ENCODE measurements at regions not wholly inside any gene's neighbourhood (a gene's known extent, or its start where the extent isn't known, plus 50 kb on each side); places are given as distances from the start of the nearest gene placed in this dataset.
A peak's percentile ranks its signal among the peaks of the same experiment; 100 is the strongest.
"Not testable (repeated sequence)": the region's sequence is repeated elsewhere in the genome, so short reads cannot be mapped to it uniquely, and the experiment has no call there.

GRCh38 chr3:104176706-104177105, 1190.0 kb upstream of the ALCAM start:
- WGBS, 2 experiments (ENCODE audit: insufficient coverage in 2 of 2): no CpG with 5 or more reads among the region's 1 CpG
- Histone ChIP-seq H3K36me3 (ENCODE audit: control insufficient read depth, insufficient read depth, low read length) (no peaks in the 10 kb centered on the region), H3K9me3 (ENCODE audit: control insufficient read depth, low read length) (no peaks in the 10 kb centered on the region), H3K4me3 (ENCODE audit: extremely low read depth, insufficient read depth, low read length, poor library complexity, severe bottlenecking) (no peak overlapping the region), H3K27ac (ENCODE audit: low read depth, low read length, severe bottlenecking) (no peak overlapping the region), H3K4me1 (ENCODE audit: control insufficient read depth, insufficient read depth, low read length, poor library complexity, severe bottlenecking) (no peaks in the 10 kb centered on the region)

- Histone ChIP-seq H3K36me3 (ENCODE audit: control insufficient read depth, insufficient read depth, low read length) (no peaks in the 10 kb centered on the region), H3K4me1 (ENCODE audit: control insufficient read depth, insufficient read depth, low read length, poor library complexity, severe bottlenecking) (no peaks in the 10 kb centered on the region), H3K4me3 (ENCODE audit: extremely low read depth, insufficient read depth, low read length, poor library complexity, severe bottlenecking) (no peak overlapping the region), H3K27ac (ENCODE audit: low read depth, low read length, severe bottlenecking) (no peak overlapping the region), H3K9me3 (ENCODE audit: control insufficient read depth, low read length) (no peaks in the 10 kb centered on the region)
- WGBS, 2 experiments (ENCODE audit: insufficient coverage in 2 of 2): 71 to 100% methylated on average over 1 of the region's 3 CpGs
Observed at GRCh38 chr3:104178680-104179079, 1188.0 kb upstream of the ALCAM start.

- Histone ChIP-seq H3K9me3 (ENCODE audit: control insufficient read depth, low read length) (no peaks in the 10 kb centered on the region), H3K4me3 (ENCODE audit: extremely low read depth, insufficient read depth, low read length, poor library complexity, severe bottlenecking) (no peak overlapping the region), H3K27ac (ENCODE audit: low read depth, low read length, severe bottlenecking) (no peak overlapping the region), H3K4me1 (ENCODE audit: control insufficient read depth, insufficient read depth, low read length, poor library complexity, severe bottlenecking) (no peaks in the 10 kb centered on the region), H3K36me3 (ENCODE audit: control insufficient read depth, insufficient read depth, low read length) (no peaks in the 10 kb centered on the region)
- no CpG with 5 or more reads among the region's 1 CpG for WGBS, 2 experiments (ENCODE audit: insufficient coverage in 2 of 2)
Observed at GRCh38 chr3:104180906-104181305, 1185.8 kb upstream of the ALCAM start.

GRCh38 chr3:104190681-104191080, 1176.0 kb upstream of the ALCAM start:
- peaks cover 4% of the 10 kb centered on the region for H3K4me1 ChIP-seq (ENCODE audit: control insufficient read depth, insufficient read depth, low read length, poor library complexity, severe bottlenecking)
- H3K4me3 ChIP-seq (ENCODE audit: extremely low read depth, insufficient read depth, low read length, poor library complexity, severe bottlenecking): no peak overlapping the region
- H3K36me3 ChIP-seq (ENCODE audit: control insufficient read depth, insufficient read depth, low read length): no peaks in the 10 kb centered on the region
- H3K27ac ChIP-seq (ENCODE audit: low read depth, low read length, severe bottlenecking): peak overlapping the region; percentile 76
- no peaks in the 10 kb centered on the region for H3K9me3 ChIP-seq (ENCODE audit: control insufficient read depth, low read length)

- Histone ChIP-seq H3K9me3 (ENCODE audit: control insufficient read depth, low read length) (no peaks in the 10 kb centered on the region), H3K36me3 (ENCODE audit: control insufficient read depth, insufficient read depth, low read length) (no peaks in the 10 kb centered on the region), H3K4me1 (ENCODE audit: control insufficient read depth, insufficient read depth, low read length, poor library complexity, severe bottlenecking) (no peaks in the 10 kb centered on the region), H3K4me3 (ENCODE audit: extremely low read depth, insufficient read depth, low read length, poor library complexity, severe bottlenecking) (no peak overlapping the region), H3K27ac (ENCODE audit: low read depth, low read length, severe bottlenecking) (no peak overlapping the region)
- 60% methylated on average over 1 of the region's 2 CpGs; no CpG with 5 or more reads in 1 of the 2 experiments for WGBS, 2 experiments (ENCODE audit: insufficient coverage in 2 of 2)
Observed at GRCh38 chr3:104198131-104198530, 1168.6 kb upstream of the ALCAM start.

GRCh38 chr3:104206925-104207324, 1159.8 kb upstream of the ALCAM start:
- no peaks in the 10 kb centered on the region for H3K36me3 ChIP-seq (ENCODE audit: control insufficient read depth, insufficient read depth, low read length)
- H3K9me3 ChIP-seq (ENCODE audit: control insufficient read depth, low read length): no peaks in the 10 kb centered on the region
- WGBS, 2 experiments (ENCODE audit: insufficient coverage in 2 of 2): 80% methylated on average over 2 of the region's 2 CpGs; no CpG with 5 or more reads in 1 of the 2 experiments
- H3K4me1 ChIP-seq (ENCODE audit: control insufficient read depth, insufficient read depth, low read length, poor library complexity, severe bottlenecking): no peaks in the 10 kb centered on the region
- no peak overlapping the region for H3K4me3 ChIP-seq (ENCODE audit: extremely low read depth, insufficient read depth, low read length, poor library complexity, severe bottlenecking)
- no peak overlapping the region for H3K27ac ChIP-seq (ENCODE audit: low read depth, low read length, severe bottlenecking)

DNA sequence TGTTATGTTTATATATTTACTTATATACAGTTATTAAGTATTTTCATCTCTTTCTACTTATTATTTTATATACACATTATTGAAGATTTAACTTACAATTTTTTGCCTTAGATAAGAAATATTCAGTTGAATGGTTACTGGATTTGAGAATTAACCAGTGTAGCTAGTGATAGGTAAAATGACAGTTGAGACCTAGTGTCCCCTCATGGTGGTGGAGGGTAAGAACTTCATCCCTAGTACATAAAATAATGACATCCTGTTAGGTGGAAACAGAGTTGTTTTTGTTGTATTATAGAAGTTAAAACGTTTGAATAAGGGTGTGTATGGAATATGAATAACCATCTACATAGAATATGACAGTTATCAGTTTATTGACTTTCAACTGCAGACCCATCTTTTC, 1152.4 kb upstream of the ALCAM start:
- H3K4me1 ChIP-seq (ENCODE audit: control insufficient read depth, insufficient read depth, low read length, poor library complexity, severe bottlenecking): no peaks in the 10 kb centered on the region
- no peaks in the 10 kb centered on the region for H3K36me3 ChIP-seq (ENCODE audit: control insufficient read depth, insufficient read depth, low read length)
- H3K9me3 ChIP-seq (ENCODE audit: control insufficient read depth, low read length): no peaks in the 10 kb centered on the region
- H3K4me3 ChIP-seq (ENCODE audit: extremely low read depth, insufficient read depth, low read length, poor library complexity, severe bottlenecking): no peak overlapping the region
- no peak overlapping the region for H3K27ac ChIP-seq (ENCODE audit: low read depth, low read length, severe bottlenecking)
- no CpG with 5 or more reads among the region's 1 CpG for WGBS, 2 experiments (ENCODE audit: insufficient coverage in 2 of 2)

DNA sequence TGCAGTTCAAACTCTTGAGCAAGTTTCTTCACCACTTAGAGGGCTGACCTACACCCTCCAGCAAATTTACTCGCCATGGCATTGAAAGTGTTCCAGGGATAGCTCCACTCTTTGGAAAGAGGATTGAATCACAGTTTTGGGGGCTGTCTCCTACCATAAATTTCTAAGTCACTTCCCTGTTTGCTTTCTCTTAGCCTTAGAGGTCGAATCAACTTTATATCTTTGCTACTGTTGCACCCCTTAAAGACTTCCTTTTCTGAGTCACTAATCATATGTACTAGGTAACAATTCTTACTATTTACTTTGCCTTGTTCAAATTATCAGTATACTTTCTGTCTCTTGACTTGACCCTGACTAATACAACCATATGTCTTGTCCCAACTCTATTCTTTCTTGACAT, 1151.8 kb upstream of the ALCAM start:
- Histone ChIP-seq H3K9me3 (ENCODE audit: control insufficient read depth, low read length) (no peaks in the 10 kb centered on the region), H3K36me3 (ENCODE audit: control insufficient read depth, insufficient read depth, low read length) (no peaks in the 10 kb centered on the region), H3K4me1 (ENCODE audit: control insufficient read depth, insufficient read depth, low read length, poor library complexity, severe bottlenecking) (no peaks in the 10 kb centered on the region), H3K4me3 (ENCODE audit: extremely low read depth, insufficient read depth, low read length, poor library complexity, severe bottlenecking) (no peak overlapping the region), H3K27ac (ENCODE audit: low read depth, low read length, severe bottlenecking) (no peak overlapping the region)
- WGBS, 2 experiments (ENCODE audit: insufficient coverage in 2 of 2): 94 to 100% methylated on average over 2 of the region's 2 CpGs

GRCh38 chr3:104219046-104219445, 1147.7 kb upstream of the ALCAM start:
- H3K27ac ChIP-seq (ENCODE audit: low read depth, low read length, severe bottlenecking); H3K4me1 ChIP-seq (ENCODE audit: control insufficient read depth, insufficient read depth, low read length, poor library complexity, severe bottlenecking): not testable (repeated sequence)
- WGBS, 2 experiments (ENCODE audit: insufficient coverage in 2 of 2): no CpG with 5 or more reads among the region's 2 CpGs

GRCh38 chr3:104234442-104235194, 1132.1 kb upstream of the ALCAM start:
- Histone ChIP-seq H3K4me3 (ENCODE audit: extremely low read depth, insufficient read depth, low read length, poor library complexity, severe bottlenecking) (no peak overlapping the region), H3K9me3 (ENCODE audit: control insufficient read depth, low read length) (no peaks in the 10 kb centered on the region), H3K27ac (ENCODE audit: low read depth, low read length, severe bottlenecking) (no peak overlapping the region), H3K36me3 (ENCODE audit: control insufficient read depth, insufficient read depth, low read length) (no peaks in the 10 kb centered on the region), H3K4me1 (ENCODE audit: control insufficient read depth, insufficient read depth, low read length, poor library complexity, severe bottlenecking) (no peaks in the 10 kb centered on the region)
- no CpG with 5 or more reads among the region's 1 CpG for WGBS, 2 experiments (ENCODE audit: insufficient coverage in 2 of 2)

More at GRCh38 chr3:104219046-104219445, 1147.7 kb upstream of the ALCAM start:
- H3K4me3 ChIP-seq (ENCODE audit: extremely low read depth, insufficient read depth, low read length, poor library complexity, severe bottlenecking); H3K9me3 ChIP-seq (ENCODE audit: control insufficient read depth, low read length); H3K36me3 ChIP-seq (ENCODE audit: control insufficient read depth, insufficient read depth, low read length): not testable (repeated sequence)

GRCh38 chr3:104244680-104245220, 1122.0 kb upstream of the ALCAM start:
- Histone ChIP-seq H3K9me3 (ENCODE audit: control insufficient read depth, low read length) (no peaks in the 10 kb centered on the region), H3K4me3 (ENCODE audit: extremely low read depth, insufficient read depth, low read length, poor library complexity, severe bottlenecking) (no peak overlapping the region), H3K4me1 (ENCODE audit: control insufficient read depth, insufficient read depth, low read length, poor library complexity, severe bottlenecking) (no peaks in the 10 kb centered on the region), H3K27ac (ENCODE audit: low read depth, low read length, severe bottlenecking) (no peak overlapping the region), H3K36me3 (ENCODE audit: control insufficient read depth, insufficient read depth, low read length) (no peaks in the 10 kb centered on the region)
- 69 to 100% methylated on average over 1 to 2 of the region's 4 CpGs for WGBS, 2 experiments (ENCODE audit: insufficient coverage in 2 of 2)
